K562 (cell line): ENCODE measurements at regions not wholly inside any gene's neighbourhood (a gene's known extent, or its start where the extent isn't known, plus 50 kb on each side); places are given as distances from the start of the nearest gene placed in this dataset.

Experiments used
- ATAC-seq: fragments of 200-7000 bp; cut with Tn5 transposase; 3 replicates; pipeline ENCODE4 v1.9.1; 2020; ENCODE audit warnings: moderate library complexity
- BruUV-seq: library from RNA; stranded (reverse); fragments of 400-500 nt; replicated peaks from 2 replicates; lab custom pipeline; 2021; lab: Mats Ljungman, UMichigan
- CTCF ChIA-PET: fragments of 300-600 bp; formaldehyde crosslinking; extraction: SDS; loops from one replicate; lab custom pipeline; 2021; ENCODE audit warnings: low intra/inter-chr PET ratio; lab: Yijun Ruan, JAX
- POLR2A ChIA-PET: fragments of 300-600, 350-650 bp; sonication (Branson Sonifier 250); formaldehyde crosslinking; extraction: SDS; loops from one replicate; lab custom pipeline; 2021; ENCODE audit warnings: antibody characterized with exemption, inconsistent platforms; lab: Yijun Ruan, JAX
- DNase-seq, 4 experiments: peaks; one replicate each; pipeline versions ENCODE4 v3.0.0 to v3.0.0-alpha.2; 2011 to 2018; ENCODE audit warnings: low spot score in 3 of 4, mixed read lengths in 3 of 4; ENCODE audit errors: extremely low read depth in 1 of 4
- FAIRE-seq: peaks from 2 replicates; lab custom pipeline; 2011; peaks lifted over from hg19 to GRCh38; lab: Jason Lieb, UNC
- H2AFZ ChIP-seq: 2 replicates; pipeline ENCODE4 v1.6.0; 2011; ENCODE audit warnings: low read depth, low read length, control low read depth, inconsistent platforms
- H3K27ac ChIP-seq: fragments of 200-600 bp; 3 replicates; pipeline ENCODE4 v1.8.0; 2011; ENCODE audit warnings: low read depth, mild to moderate bottlenecking, control low read depth, inconsistent platforms, low read length, moderate library complexity, mixed read lengths; ENCODE audit errors: extremely low read depth
- H3K27me3 ChIP-seq, 2 experiments: fragments of 300-600 bp in 1 of 2; 2 replicates in 1 of 2; 3 replicates in 1 of 2; pipeline versions ENCODE4 v1.6.0 to v1.8.0; 2011; ENCODE audit warnings: inconsistent platforms in 2 of 2, low read length in 2 of 2, mild to moderate bottlenecking in 1 of 2, mixed read lengths in 1 of 2, moderate library complexity in 1 of 2; ENCODE audit not compliant: control insufficient read depth in 2 of 2, insufficient read depth in 2 of 2
- H3K36me3 ChIP-seq: fragments of 300-600 bp; 3 replicates; pipeline ENCODE4 v1.8.0; 2011; ENCODE audit warnings: mild to moderate bottlenecking, low read length, inconsistent platforms; ENCODE audit not compliant: control insufficient read depth, insufficient read depth
- H3K4me1 ChIP-seq, 2 experiments: fragments of 200-600 bp in 1 of 2; replicated peaks in 1 of 2; 2 replicates in 1 of 2; 3 replicates in 1 of 2; pipeline versions ENCODE4 v1.5.1 to v1.8.0; 2011; ENCODE audit warnings: inconsistent platforms in 2 of 2, low read length in 2 of 2, mild to moderate bottlenecking in 1 of 2, mixed read lengths in 1 of 2, moderate library complexity in 1 of 2; ENCODE audit not compliant: control insufficient read depth in 2 of 2, insufficient read depth in 2 of 2
- H3K4me2 ChIP-seq: 2 replicates; pipeline ENCODE4 v1.6.1; 2011; ENCODE audit warnings: low read length, control low read depth, inconsistent platforms, mixed read lengths; ENCODE audit not compliant: insufficient read depth
- H3K4me3 ChIP-seq: fragments of 200-600 bp; sonication (generic), shearing (Covaris generic); 2 replicates; pipeline ENCODE4 v1.5.1; 2016; ENCODE audit warnings: control low read depth, inconsistent platforms
- H3K79me2 ChIP-seq: fragments of 200-600 bp; 3 replicates; pipeline ENCODE4 v1.8.0; 2011; ENCODE audit warnings: low read length, inconsistent platforms; ENCODE audit not compliant: control insufficient read depth, insufficient read depth
- H3K9ac ChIP-seq, 2 experiments: 2 replicates each; pipeline versions ENCODE4 v1.6.0 to v1.6.1; 2011; ENCODE audit warnings: low read depth in 2 of 2, low read length in 2 of 2, control low read depth in 1 of 2, inconsistent platforms in 1 of 2, mild to moderate bottlenecking in 1 of 2, mixed read lengths in 1 of 2; ENCODE audit not compliant: insufficient read depth in 1 of 2
- H3K9me1 ChIP-seq: one replicate; pipeline ENCODE4 v1.6.0; 2011; ENCODE audit warnings: inconsistent platforms, mild to moderate bottlenecking, low read length, moderate library complexity; ENCODE audit not compliant: control insufficient read depth, insufficient read depth
- H3K9me3 ChIP-seq: replicated peaks from 2 replicates; pipeline ENCODE4 v1.5.1; 2011; ENCODE audit warnings: low read depth, low read length, inconsistent platforms; ENCODE audit not compliant: control insufficient read depth, insufficient read depth
- H4K20me1 ChIP-seq: replicated peaks from 2 replicates; pipeline ENCODE4 v1.6.1; 2011; ENCODE audit warnings: low read length, inconsistent platforms, mixed read lengths; ENCODE audit not compliant: control insufficient read depth, insufficient read depth
- CBFA2T3 ChIP-seq: fragments of 450-650 bp; IDR thresholded peaks from 2 replicates; pipeline ENCODE4 v1.6.1; 2017
- JUN ChIP-seq, 2 experiments: sonication (generic) in 1 of 2; formaldehyde crosslinking in 1 of 2; IDR thresholded peaks; 2 replicates each; pipeline versions ENCODE4 v1.6.1 to v1.8.0; 2012 to 2022; ENCODE audit warnings: borderline replicate concordance in 2 of 2, mild to moderate bottlenecking in 2 of 2, improper control_type of control experiment in 1 of 2, low read depth in 1 of 2, low read length in 1 of 2, missing genetic modification reagents in 1 of 2
- KAT2B ChIP-seq: IDR thresholded peaks from one replicate; pipeline ENCODE4 v1.6.1; 2012; ENCODE audit warnings: low read depth, mild to moderate bottlenecking, control low read depth, inconsistent platforms, low read length, moderate library complexity
- KLF1 ChIP-seq: fragments of 450-650 bp; IDR thresholded peaks from 2 replicates; pipeline ENCODE4 v1.6.1; 2016; ENCODE audit warnings: missing genetic modification characterization, missing compliant biosample characterization
- MCM3 ChIP-seq: fragments of 450-650 bp; IDR thresholded peaks from 2 replicates; pipeline ENCODE4 v1.6.1; 2016
- RFX1 ChIP-seq: fragments of 450-650 bp; IDR thresholded peaks from 2 replicates; pipeline ENCODE4 v1.6.1; 2016; ENCODE audit warnings: mild to moderate bottlenecking, moderate library complexity
- SMAD4 ChIP-seq: fragments of 250-450 bp; sonication (Bioruptor Pico); conservative IDR thresholded peaks from 2 replicates; pipeline ENCODE4 v1.8.0; 2021; ENCODE audit warnings: inconsistent platforms, mild to moderate bottlenecking, moderate library complexity
- SP1 ChIP-seq: sonication (generic); formaldehyde crosslinking; IDR thresholded peaks from 2 replicates; pipeline ENCODE4 v1.8.1; 2022; ENCODE audit warnings: mild to moderate bottlenecking, missing genetic modification reagents
- SREBF2 ChIP-seq: sonication (generic); formaldehyde crosslinking; IDR thresholded peaks from 2 replicates; pipeline ENCODE4 v1.4.0; 2020; ENCODE audit warnings: mild to moderate bottlenecking, missing genetic modification reagents
- ZFPM2 ChIP-seq: fragments of 250-450 bp; sonication (Bioruptor Pico); IDR thresholded peaks from 2 replicates; pipeline ENCODE4 v1.5.1; 2022; ENCODE audit warnings: mild to moderate bottlenecking
- ZNF507 ChIP-seq: conservative IDR thresholded peaks from 2 replicates; pipeline ENCODE4 v1.6.1; 2017; ENCODE audit warnings: missing genetic modification characterization, missing compliant biosample characterization
- WGBS: fragments of 100-300 bp; shearing (Covaris generic); methylation state at CpG from one replicate; pipeline ENCODE4 v1.1.6; 2016; ENCODE audit warnings: low coverage, mixed read lengths; ENCODE audit not compliant: insufficient coverage; ENCODE audit errors: missing lambda C conversion rate; 5-methylcytosine and 5-hydroxymethylcytosine counted together
- in situ Hi-C: fragments of 300-500 bp; cut with MboI; formaldehyde crosslinking; loops from 4 replicates; pipeline ENCODE4 v1.15.0; 2018; ENCODE audit warnings: inconsistent platforms, mixed read lengths
- intact Hi-C: fragments of 100-400 bp; cut with micrococcal nuclease; formaldehyde crosslinking; loops from 2 replicates; pipeline ENCODE4 v1.14.2; 2022
- TF ChIP-seq, protein P1 (sequence below): fragments of 250-450 bp; sonication (Bioruptor Pico); IDR thresholded peaks from 2 replicates; pipeline ENCODE4 v1.4.0; 2020
- TF ChIP-seq, protein P2 (sequence below): fragments of 450-650 bp; IDR thresholded peaks from 2 replicates; pipeline ENCODE4 v1.6.1; 2018; ENCODE audit not compliant: partially characterized antibody

DNA sequence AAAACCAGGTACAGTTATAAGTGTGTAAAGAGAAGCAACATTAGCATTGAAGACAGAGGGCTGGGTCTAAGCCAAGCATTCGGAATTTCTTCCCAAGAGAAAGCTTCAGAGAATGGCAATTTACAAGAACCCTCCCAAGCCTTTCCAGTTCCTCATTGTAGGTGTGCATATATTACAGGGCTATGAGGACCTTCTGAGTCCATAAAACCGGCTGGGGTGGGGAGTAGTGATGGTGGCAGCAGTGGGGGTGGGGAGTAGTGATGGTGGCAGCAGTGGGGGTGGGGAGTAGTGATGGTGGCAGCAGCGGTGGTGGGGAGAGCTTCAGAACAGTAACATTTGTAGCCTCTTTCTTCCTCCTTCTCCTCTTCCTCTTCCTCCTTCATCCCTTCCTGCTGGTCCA, 368.7 kb upstream of the UMPS start:
- Histone ChIP-seq H3K27me3 (no peaks in the 10 kb centered on the region), H3K4me3 (no peak overlapping the region), H3K9me1 (no peaks in the 10 kb centered on the region), H2AFZ (no peak overlapping the region)
- BruUV-seq, result no TSS peak
- FAIRE-seq, result no peak
- TF ChIP-seq RFX1, result no peak
- TF ChIP-seq, protein P1, sequence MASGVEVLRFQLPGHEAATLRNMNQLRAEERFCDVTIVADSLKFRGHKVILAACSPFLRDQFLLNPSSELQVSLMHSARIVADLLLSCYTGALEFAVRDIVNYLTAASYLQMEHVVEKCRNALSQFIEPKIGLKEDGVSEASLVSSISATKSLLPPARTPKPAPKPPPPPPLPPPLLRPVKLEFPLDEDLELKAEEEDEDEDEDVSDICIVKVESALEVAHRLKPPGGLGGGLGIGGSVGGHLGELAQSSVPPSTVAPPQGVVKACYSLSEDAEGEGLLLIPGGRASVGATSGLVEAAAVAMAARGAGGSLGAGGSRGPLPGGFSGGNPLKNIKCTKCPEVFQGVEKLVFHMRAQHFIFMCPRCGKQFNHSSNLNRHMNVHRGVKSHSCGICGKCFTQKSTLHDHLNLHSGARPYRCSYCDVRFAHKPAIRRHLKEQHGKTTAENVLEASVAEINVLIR, result no peak
- TF ChIP-seq CBFA2T3, result no peak
- TF ChIP-seq SREBF2 (CRISPR knock-in tag), result no peak
- TF ChIP-seq ZFPM2 (CRISPR knock-in tag), result no peak
- TF ChIP-seq KAT2B, result no peak
- TF ChIP-seq SMAD4 (CRISPR knock-in tag), result no peak
- no peak for TF ChIP-seq JUN (IDR thresholded peaks at IDR 0.05; ENCODE audit: borderline replicate concordance, low read depth, low read length)
- no peak for TF ChIP-seq JUN (CRISPR knock-in tag; IDR thresholded peaks at IDR 0.05; ENCODE audit: borderline replicate concordance)
- TF ChIP-seq, protein P2, sequence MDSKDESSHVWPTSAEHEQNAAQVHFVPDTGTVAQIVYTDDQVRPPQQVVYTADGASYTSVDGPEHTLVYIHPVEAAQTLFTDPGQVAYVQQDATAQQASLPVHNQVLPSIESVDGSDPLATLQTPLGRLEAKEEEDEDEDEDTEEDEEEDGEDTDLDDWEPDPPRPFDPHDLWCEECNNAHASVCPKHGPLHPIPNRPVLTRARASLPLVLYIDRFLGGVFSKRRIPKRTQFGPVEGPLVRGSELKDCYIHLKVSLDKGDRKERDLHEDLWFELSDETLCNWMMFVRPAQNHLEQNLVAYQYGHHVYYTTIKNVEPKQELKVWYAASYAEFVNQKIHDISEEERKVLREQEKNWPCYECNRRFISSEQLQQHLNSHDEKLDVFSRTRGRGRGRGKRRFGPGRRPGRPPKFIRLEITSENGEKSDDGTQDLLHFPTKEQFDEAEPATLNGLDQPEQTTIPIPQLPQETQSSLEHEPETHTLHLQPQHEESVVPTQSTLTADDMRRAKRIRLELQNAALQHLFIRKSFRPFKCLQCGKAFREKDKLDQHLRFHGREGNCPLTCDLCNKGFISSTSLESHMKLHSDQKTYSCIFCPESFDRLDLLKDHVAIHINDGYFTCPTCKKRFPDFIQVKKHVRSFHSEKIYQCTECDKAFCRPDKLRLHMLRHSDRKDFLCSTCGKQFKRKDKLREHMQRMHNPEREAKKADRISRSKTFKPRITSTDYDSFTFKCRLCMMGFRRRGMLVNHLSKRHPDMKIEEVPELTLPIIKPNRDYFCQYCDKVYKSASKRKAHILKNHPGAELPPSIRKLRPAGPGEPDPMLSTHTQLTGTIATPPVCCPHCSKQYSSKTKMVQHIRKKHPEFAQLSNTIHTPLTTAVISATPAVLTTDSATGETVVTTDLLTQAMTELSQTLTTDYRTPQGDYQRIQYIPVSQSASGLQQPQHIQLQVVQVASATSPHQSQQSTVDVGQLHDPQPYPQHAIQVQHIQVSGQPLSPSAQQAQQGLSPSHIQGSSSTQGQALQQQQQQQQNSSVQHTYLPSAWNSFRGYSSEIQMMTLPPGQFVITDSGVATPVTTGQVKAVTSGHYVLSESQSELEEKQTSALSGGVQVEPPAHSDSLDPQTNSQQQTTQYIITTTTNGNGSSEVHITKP, result no peak
- no peak for TF ChIP-seq KLF1 (tag)
- TF ChIP-seq MCM3, result no peak
- no peak for TF ChIP-seq ZNF507 (tag)
- TF ChIP-seq SP1 (CRISPR knock-in tag), result no peak
- TF ChIP-seq, all 486 proteins: peak for 0
- DNase-seq (no peak), ATAC-seq (no peak)
- Histone ChIP-seq H3K27ac (no peak overlapping the region), H3K79me2 (no peaks in the 10 kb centered on the region), H3K36me3 (no peaks in the 10 kb centered on the region), H4K20me1 (no peaks in the 10 kb centered on the region), H3K4me2 (no peak overlapping the region), H3K9ac (no peak overlapping the region), H3K9me3 (no peaks in the 10 kb centered on the region), H3K4me1 (no peaks in the 10 kb centered on the region)
- CTCF ChIA-PET, result no interaction called here
- in situ Hi-C loops, result no loop called here
- POLR2A ChIA-PET, result no interaction called here
- intact Hi-C loops, result no loop called here
- WGBS, result 0% methylated on average over 1 of the region's 3 CpGs
